NCI-H187 treated with DMSO at 0.1 percent for 48 hours (cell line): ENCODE measurements at regions not wholly inside any gene's neighbourhood (a gene's known extent, or its start where the extent isn't known, plus 50 kb on each side); places are given as distances from the start of the nearest gene placed in this dataset.
"Not testable (repeated sequence)": the region's sequence is repeated elsewhere in the genome, so short reads cannot be mapped to it uniquely, and the experiment has no call there.

Source experiments
- DNase-seq: peaks from one replicate; lab custom pipeline; 2025; lab: John Stamatoyannopoulos, UW

DNA sequence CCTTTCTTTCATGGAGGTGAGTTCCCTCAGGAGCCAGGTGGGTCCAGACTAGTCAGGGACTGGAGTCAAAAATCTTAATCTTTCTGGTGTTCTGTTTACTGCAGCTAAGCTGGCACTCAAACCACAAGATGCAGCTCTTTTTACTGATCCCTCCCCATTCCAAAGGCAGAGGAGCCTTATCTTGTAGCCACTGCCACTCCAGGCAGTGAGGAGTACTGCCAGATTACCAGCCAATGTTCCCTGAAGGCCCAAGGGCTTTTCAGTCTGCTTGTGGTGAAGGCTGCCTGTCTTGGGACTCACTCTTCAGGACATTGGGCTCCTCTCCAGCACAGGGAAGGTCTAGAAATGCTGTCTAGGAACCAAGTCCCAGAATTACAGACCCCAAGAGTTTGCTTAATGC is 490.4 kb upstream of the ADGRB3 start:
- no peak for DNase-seq

DNA sequence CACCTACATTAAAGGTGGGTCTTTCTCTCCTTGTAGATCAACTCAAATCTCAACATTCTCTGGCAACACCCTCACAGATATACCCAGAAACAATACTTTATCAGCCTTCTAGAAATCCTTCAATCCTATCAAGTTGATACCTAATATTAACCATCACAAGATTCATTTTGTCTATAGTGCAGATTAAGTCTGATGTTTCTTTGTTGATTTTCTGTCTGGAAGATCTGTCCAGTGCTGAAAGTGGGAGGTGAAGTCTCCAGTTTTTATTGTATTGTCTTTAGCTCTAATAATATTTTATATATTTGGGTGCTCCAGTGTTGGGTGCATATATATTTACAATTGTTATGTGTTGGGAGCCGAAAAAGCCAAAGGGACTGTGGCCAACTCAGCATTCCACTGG is 493.9 kb upstream of the ADGRB3 start:
- no peak for DNase-seq

DNA sequence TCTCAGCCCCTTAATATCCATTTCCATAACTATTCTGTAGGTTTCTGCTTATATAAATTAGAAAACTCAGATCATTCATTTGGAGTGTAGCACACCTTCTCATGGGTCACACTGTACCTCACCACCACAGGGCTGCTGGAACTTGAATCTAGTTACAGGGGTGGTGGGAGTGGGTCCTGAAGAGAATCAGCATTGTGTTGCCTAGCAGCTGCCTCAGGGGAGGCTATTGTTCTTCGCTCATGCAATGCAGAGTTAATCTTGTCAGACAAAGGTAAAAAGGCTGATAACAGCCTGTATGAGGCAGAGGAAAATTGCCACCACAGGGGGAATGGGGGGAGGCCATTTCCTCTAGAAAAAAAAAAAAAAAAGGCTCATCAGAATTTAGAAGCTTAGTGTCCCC is 496.0 kb upstream of the ADGRB3 start:
- no peak for DNase-seq

DNA sequence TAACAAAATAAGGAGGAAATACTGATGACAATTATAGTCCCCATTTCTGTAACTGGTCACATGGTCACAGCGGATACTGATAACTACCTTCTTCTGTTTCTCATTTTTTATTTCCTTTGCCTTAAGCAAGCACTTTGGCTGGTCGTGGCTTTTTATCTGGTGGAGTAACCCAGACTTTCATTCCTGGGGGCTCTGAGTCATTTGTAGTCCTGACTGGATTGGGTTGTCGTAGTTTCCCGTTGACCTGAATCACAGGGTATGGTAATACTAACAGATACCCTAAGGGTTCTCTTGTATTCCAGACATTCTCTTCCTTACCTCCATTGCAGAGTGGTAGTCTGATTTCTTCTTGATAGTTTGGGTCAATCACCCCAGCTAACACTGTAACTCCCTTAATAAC is 500.3 kb upstream of the ADGRB3 start:
- no peak for DNase-seq

DNA sequence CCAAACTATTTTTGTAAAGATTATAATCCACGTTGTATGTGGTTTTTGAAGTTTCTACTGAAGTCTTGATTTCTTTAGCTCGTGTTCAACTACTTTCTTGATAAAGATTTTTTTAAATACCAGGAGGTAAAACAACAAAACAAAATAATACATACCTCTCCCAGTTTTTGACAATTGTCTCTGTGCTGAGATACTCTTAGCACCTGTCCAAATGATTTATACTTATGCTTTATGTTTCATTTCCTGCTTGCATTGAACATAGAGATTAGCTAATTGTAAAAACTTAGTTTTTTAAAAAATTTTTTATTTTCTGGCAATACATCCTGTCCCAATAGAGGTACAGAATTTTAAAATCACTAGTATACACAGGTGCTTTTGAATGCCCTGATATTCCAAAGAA is 506.9 kb upstream of the ADGRB3 start:
- no peak for DNase-seq

DNA sequence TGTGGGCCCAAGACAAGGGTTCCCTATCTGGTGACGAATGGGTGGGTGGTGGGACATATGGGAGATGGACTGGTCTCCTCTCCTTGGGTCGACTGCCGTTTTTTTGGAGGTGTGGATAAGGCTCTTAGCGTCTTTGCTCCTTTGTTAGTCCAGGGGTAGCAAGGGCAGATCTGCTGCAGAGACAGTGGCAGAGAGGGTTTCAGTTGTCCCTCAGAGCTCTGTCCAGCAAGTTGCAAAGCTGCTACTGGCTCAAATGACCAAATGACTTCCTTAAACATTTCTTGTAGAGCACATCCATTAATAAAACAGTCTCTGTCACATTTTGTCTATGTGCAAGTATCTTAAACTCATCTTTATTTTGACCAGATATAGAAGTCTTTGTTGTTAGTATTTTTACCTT is 508.0 kb upstream of the ADGRB3 start:
- no peak for DNase-seq

DNA sequence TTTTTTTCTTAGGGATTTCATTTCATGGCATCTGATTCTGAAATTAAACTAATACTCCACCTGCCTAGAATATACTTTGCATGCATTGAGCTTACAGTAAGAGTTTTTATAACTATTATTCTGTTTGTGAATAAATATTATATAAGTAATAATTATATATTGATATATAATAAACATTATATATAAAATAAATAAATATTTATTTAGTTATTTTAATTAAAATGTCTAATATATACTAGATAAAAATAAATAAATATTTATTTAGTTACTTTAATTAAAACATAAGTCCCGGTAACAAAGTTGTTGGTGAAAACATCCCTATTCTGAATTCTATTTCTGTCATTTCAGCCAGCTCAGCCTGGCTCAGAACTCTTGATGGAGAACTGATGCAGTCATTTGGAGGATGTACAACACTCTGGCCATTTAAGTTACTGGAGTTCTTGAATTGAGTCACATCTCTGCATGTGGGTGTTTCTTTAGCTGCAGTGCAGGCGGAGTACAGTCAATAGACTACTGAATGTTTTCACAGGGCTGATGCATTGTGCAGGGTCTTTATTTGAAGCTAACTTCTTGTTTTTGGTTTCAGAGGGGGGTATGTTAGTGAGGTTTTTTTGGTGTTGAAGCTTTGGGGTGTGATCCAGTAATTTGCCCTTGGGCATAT is 508.9 kb upstream of the ADGRB3 start:
- DNase-seq: no peak

DNA sequence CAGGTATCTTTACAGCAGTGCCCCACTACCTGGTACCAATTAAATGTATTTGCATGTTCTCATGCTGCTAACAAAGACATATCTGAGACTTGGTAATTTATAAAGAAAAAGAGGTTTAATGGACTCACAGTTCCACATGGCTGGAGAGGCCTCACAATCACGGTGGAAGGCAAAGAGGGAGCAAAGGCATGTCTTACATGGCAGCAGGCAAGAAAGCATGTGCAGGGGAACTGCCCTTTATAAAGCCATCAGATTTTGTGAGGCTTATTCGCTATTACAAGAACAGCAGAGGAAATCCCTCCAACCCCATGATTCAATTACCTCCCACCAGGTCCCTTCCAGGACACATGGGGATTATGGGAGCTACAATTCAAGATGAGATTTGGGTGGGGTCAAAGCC is 512.1 kb upstream of the ADGRB3 start:
- DNase-seq: not testable (repeated sequence)

DNA sequence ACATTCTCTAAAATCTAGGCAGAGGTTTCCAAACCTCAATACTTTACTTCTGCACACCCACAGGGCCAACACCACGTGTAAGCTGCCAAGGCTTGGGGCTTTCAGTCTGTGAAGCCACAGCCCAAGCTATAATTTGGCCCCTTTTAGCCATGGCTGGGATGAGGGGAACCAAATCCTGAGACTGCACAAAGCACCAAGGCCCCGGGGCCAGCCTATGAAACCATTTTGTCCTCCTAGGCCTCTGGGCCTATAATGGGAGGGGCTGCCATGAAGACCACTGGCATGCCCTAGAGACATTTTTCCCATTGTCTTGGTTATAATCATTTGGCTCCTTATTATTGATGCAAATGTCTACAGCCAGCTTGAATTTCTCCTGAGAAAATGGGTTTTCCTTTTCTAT is 513.0 kb upstream of the ADGRB3 start:
- no peak for DNase-seq

DNA sequence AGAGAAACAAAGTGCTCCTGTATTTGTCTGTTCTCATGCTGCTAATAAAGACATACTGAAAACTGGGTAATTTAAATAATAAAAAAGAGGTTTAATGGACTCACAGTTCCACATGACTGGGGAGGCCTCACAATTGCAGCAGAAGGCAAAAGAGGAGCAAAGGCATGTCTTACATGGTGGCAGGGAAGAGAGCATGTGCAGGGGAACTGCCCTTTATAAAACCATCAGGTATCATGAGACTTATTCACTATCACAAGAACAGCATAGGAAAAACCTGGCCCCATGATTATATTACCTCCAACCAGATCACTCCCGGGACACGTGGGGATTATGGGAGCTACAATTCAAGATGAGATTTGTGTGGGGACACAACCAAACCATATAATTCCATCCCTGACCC is 514.1 kb upstream of the ADGRB3 start:
- DNase-seq: not testable (repeated sequence)

DNA sequence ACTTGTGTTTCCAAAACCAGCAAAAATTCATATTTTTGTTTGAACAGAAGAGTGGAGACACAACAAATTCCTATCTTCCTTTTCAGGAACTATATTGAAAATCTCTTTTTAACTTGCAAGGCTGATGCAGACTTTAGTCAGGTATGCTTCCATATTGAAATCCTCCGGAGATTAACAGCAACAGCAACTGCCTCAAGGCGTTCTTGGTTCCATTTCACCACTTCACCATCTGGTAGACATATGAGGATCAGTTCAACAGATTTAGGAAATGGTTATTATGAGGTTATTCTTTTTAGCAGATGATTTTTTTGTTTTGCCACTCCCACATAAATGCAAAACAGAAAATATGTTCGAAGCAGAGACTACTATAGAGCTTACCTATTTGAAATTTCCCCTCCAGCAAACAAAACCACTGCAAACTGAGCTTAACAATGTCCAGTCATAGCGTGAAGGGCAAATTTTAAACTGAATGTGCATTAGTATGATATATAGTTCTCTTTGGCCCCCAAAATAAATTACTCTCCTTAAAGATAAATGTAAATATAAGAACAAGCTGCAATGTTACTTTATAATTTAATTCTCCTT is 520.5 kb upstream of the ADGRB3 start:
- no peak for DNase-seq

DNA sequence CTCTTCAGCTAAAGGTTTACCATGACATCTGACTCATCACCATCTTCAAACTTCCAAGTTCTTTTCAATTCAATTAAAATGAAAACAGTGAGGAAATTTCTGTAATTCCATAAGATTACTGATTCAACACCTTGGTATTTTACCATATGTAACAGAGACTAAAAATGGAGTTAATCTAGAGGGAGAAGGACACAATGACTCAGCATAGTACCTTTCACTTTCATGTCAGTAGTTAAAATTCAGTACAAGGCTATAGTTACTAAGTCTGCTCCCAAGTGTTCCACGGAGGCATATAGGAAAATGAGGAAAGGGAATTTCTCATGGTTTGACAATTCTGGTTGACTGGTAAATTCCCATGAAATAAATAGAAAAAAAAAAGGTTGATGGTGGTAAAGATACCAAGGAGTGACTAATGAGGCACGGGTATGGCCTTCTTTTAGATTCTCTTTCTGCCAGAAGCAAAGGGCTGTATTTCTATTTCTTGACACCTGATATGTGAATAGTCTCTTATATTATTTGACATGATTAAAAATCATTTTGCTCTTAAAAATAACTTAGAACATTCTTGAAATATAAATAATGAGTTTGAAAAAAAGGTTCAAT is 526.7 kb upstream of the ADGRB3 start:
- no peak for DNase-seq

DNA sequence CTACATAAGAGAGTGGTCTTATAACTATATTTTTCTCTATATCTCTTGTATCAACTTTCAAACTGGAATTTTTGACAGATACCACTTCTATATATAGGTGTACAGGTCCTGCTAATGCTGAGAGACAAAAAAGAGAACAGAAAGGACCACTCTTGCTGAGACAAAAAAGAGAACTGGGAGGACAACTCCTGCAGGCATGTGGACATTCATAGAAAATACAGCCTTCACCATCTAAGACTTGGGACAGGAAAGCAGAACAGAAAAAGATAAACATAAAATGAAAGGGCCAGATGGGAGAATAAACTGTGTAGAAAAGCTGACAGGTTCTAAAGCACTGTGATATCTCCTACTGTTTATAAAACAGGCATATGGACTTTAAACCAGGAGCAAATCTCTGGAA is 541.0 kb upstream of the ADGRB3 start:
- DNase-seq: no peak

DNA sequence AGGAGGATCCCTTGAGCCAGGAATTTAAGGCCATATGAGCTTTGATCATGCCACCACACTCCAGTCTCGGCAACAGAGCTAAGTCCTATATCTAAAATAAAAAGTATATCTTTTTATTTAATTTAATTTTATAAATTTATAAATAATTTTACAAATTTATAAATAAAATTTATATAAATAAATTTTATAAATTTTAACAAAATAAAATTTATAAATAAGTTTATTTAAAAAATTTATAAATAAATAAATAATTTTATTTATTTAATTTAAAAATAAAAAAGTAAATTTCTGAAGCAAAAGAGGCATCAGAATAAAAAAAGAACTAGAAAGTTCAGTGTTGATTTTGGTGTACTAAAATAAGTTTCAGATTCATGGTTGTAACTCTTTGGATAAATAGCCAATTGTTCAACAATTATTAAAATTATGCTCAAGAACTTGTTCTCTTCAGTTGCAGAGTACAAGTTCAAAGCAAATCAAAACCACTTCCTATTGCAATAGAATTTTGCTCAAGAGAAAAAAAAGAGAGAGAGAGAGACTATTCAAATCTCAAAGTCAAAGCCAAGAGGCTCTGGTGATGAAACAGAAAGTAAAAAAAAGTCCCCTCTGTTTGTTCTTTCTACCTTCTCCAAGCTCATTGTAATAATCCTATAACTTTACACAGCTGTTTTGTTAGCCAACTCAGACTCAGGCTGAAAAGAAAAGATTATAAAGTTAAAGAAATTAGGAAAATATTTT is 547.5 kb upstream of the ADGRB3 start:
- DNase-seq: no peak

DNA sequence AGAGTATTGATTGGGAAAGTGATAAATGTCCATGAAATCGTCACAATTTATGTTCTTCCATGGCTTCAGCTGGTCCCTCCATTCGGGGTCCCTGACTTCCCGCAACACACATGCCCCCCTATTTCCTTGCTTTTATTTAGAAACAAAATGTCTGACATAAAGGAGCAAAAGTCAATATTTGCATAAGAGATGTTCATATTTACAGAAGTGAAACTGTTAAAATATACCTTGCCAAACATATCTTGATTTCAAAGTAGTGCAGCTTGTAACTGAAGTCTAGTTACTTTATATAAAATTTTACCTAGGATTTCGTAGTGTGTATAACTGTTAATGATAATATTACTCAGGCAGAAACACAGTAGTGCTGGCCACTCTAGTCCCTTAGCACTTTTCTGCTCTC is 548.9 kb upstream of the ADGRB3 start:
- no peak for DNase-seq

DNA sequence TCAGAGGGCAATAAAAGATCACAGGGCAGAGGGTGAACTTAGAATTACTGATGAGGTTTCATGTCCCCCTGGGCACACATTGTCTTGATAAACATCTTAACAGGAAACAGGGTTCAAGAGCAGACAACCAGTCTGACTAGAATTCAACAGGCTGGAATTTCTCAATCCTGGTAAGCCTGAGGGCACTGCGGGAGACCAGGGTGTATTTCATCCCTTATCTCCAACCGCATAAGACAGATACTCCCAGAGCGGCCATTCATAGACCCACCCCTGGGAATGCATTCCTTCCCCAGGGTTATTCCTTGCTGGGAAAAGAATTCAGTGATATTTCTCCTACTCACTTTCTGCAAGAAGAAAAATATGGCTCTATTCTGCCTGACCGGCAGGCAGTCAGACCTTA is 549.5 kb upstream of the ADGRB3 start:
- DNase-seq: not testable (repeated sequence)

DNA sequence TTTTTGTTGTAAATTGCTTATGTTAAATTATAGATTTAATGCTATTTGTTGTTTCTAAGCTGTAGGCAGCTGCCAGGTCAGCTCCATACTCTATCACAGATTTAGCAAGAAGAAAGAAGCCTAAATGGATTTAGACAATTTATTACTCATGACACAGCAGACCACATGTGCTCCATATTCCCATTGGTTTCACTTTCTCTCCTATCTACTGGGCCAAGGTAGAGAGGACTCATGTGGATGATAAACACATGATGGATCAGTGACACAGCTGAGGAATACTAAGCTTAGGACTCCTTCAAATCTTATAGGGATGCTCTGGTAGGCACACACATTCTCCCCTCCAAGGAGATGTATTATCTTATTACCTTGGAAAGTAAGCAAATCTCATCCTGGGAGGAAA is 553.0 kb upstream of the ADGRB3 start:
- DNase-seq: no peak

DNA sequence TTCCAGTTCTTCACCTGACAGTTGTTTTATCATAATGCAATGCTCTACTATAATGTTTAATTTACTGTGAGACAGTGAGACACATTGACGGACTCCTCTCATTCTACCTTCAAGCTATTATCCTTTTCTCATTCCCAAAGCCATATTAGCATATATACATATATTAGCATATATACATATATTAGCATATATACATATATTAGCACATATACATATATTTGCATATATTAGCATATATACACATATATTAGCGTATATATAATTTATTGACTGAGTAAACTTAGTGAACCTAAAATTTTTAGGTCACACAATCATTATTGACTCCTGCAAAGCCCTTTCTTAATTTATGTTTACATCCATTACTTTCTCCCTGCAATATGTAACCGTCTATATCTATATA is 555.0 kb upstream of the ADGRB3 start:
- no peak for DNase-seq

DNA sequence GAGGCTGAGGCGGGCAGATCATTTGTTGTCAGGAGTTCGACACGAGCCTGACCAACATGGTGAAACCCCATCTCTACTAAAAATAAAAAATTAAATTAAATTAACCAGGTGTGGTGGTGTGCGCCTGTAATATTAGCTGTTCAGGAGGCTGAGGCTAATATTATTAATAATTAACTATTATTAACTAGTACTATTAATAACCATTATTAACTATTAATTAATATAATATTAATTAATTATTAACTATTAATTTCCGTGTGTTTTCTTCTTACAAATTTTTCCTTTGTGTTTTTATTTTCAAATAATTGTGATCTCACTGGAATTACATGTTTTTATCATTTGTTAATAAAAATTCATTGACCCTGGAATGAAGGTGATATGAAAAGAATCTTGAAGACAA is 557.4 kb upstream of the ADGRB3 start:
- no peak for DNase-seq

DNA sequence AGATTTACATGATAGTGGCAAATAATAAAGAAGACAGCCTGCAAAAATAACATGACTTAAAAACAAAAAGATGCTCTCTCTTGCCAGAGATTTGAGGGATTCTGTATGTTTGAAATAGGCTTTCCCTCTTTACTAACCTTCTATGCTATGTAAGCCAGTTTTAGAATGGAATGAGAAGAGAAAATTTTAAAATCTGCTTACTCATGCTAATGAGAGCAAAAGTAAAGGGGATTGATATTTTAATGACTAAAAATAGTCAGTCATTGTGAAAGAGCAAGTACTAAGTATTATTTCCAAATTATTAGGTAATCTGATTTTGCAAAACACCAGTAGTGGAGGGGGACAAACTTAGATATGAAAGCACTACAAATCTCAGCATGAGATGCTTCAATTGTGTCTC is 563.3 kb upstream of the ADGRB3 start:
- no peak for DNase-seq

DNA sequence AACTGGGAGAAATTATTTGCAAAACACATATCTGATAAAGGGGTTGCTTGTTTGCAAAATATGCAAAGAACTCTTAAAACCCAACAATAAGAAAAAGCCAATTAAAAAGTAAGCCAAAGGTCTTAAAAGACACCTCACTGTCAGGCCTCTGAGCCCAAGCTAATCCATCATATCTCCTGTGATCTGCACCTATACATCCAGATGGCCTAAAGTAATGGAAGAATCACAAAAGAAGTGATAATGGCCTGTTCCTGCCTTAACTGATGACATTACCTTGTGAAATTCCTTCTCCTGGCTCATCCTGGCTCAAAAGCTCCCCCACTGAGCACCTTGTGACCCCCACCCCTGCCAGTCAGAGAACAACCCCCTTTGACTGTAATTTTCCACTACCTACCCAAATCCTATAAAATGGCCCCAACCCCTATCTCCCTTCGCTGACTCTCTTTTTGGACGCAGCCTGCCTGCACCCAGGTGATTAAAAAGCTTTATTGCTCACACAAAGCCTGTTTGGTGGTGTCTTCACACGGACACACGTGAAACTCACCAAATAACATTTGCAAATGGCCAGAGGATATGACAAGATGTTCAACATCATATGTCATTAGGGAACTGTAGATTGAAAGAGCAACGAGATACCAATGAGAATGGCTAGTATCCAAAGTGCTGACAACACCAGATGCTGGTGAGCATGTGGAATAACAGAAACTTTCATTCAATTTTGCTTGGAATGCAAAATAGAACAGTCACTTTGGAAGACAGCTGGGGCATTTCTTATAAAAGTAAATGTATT is 565.0 kb upstream of the ADGRB3 start:
- no peak for DNase-seq

DNA sequence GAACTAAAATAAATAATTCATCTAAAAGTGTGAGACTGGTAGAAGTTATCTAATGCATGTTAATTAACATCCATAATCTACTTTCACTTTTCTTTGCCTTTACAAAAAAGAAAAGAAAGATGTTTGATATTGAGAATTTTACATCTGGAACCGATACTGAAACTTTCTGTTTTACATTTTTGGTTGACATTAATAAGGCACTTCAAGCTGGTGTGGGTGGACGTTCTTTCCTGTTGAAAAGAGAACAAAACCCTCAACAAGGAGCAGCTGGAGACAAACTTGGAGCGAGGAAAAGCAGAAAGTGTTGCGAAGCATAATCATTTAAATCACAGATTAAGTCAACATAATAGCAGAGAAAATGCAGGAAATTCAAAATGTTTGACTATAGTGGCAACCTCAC is 575.2 kb upstream of the ADGRB3 start:
- no peak for DNase-seq
